ENCODE measurements at regions not wholly inside any gene's neighbourhood (a gene's known extent, or its start where the extent isn't known, plus 50 kb on each side); places are given as distances from the start of the nearest gene placed in this dataset.
A peak's percentile ranks its signal among the peaks of the same experiment; 100 is the strongest.

DNA sequence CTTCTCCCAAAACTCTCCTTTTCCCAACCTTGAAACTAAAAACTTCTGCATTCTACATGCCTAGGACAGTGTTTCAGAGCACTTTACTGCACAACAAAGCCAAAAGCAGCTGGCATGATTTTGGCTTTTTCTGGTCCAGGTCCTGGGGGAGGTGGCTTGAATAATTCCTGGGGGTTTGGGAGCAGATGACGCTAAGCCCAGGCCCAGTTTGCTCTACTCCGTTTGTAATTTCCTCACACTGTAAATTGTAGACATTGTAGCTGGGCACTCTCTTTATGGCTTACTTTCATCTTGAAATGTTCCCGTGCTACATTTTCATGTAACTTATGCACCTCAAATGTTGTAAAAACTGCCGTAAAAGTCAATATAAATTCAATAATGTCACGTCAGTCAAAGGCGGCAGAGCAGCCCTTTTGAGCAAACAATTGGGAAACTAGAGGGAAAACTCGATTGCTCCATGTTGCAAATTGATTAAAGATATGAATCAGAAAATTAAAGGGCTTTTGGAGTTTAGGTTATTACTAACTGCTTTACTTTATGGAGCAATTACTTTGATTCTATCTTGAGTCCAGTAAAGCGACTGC, 373.2 kb upstream of the SLC14A2 start:
- FAIRE-seq (no peak), DNase-seq (ENCODE audit: low read depth, low spot score) (no peak)
- Histone ChIP-seq H2AFZ (ENCODE audit: control insufficient read depth, low read length) (no peak overlapping the region), H3K79me2 (ENCODE audit: control insufficient read depth, insufficient read depth, low read length) (no peaks in the 10 kb centered on the region), H3K27me3 (ENCODE audit: control insufficient read depth, extremely low read depth, insufficient read depth, low read length) (no peaks in the 10 kb centered on the region), H3K36me3 (ENCODE audit: control insufficient read depth in 2 of 2, extremely low read depth in 1 of 2, insufficient read depth in 2 of 2, low read length in 2 of 2) (no peaks in the 10 kb centered on the region), H3K9ac (ENCODE audit: control insufficient read depth, extremely low read depth, insufficient read depth, low read length) (no peak overlapping the region), H3K4me2 (ENCODE audit: control insufficient read depth, extremely low read depth, insufficient read depth, low read depth, low read length) (no peak overlapping the region), H3K4me1 (ENCODE audit: control insufficient read depth, extremely low read depth, insufficient read depth, low read length) (peaks cover 8% of the 10 kb centered on the region), H4K20me1 (ENCODE audit: control insufficient read depth, extremely low read depth, insufficient read depth, low read length) (no peaks in the 10 kb centered on the region), H3K9me1 (ENCODE audit: control insufficient read depth, extremely low read depth, insufficient read depth, low read length) (no peaks in the 10 kb centered on the region), H3K9me3 (ENCODE audit: control insufficient read depth, low read depth, low read length) (no peaks in the 10 kb centered on the region), H3K4me3 (ENCODE audit: control insufficient read depth in 2 of 3, extremely low read depth in 1 of 3, insufficient read depth in 2 of 3, low read depth in 1 of 3, low read length in 3 of 3) (no peak overlapping the region), H3K27ac (ENCODE audit: control insufficient read depth, insufficient read depth, low read length) (no peak overlapping the region)
- TF ChIP-seq, protein P1, sequence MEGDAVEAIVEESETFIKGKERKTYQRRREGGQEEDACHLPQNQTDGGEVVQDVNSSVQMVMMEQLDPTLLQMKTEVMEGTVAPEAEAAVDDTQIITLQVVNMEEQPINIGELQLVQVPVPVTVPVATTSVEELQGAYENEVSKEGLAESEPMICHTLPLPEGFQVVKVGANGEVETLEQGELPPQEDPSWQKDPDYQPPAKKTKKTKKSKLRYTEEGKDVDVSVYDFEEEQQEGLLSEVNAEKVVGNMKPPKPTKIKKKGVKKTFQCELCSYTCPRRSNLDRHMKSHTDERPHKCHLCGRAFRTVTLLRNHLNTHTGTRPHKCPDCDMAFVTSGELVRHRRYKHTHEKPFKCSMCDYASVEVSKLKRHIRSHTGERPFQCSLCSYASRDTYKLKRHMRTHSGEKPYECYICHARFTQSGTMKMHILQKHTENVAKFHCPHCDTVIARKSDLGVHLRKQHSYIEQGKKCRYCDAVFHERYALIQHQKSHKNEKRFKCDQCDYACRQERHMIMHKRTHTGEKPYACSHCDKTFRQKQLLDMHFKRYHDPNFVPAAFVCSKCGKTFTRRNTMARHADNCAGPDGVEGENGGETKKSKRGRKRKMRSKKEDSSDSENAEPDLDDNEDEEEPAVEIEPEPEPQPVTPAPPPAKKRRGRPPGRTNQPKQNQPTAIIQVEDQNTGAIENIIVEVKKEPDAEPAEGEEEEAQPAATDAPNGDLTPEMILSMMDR (optimal IDR thresholded peaks at IDR 0.05 in 1 of 3, IDR thresholded peaks at IDR 0.05 in 1 of 3, conservative IDR thresholded peaks at IDR 0.05 in 1 of 3; ENCODE audit: extremely low read depth in 1 of 3, insufficient read depth in 2 of 3, low read length in 3 of 3), result no peak
- TF ChIP-seq EZH2 (IDR thresholded peaks at IDR 0.05; ENCODE audit: low read length), result no peak
- dilution Hi-C loops (cut with MboI; ENCODE audit: extremely low pct_ligation_motif_present, low sequenced_read_pairs), result no loop called here

DNA sequence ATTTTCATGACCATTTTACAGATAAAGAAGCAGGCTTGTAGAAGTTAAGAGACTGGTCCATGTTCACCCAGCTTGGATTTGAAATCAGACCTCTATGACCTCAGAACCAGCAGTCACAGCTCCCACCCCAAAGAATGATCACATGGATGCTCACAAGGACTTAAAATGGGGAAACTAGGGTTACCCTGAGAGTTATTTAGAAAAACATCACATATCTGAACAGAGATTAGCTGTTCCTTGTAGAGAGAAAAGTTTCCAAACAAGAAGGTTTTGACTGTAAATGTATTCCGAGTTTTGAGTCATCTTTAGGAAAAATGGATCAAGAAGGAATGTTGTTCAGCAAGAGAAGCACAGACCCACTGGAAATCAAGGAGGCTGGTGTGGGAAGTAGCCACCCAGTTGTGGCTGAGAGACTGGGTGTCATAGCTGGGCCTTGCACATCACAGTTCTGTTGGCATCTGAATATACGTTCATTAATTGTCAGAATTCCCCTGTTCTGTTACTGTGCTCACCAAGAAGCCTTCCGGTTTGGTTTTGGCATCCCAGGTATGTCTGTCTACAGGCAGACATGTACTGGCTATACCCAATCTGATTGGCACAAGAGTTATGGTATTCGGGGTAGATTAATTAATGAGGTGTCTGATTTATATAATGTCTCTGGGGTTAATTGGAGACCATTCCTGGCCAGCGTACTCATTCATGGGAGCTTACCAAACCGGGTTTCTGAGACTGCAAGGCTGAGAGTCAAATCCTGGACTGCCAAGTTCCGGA, 371.8 kb upstream of the SLC14A2 start:
- Histone ChIP-seq H3K4me1 (ENCODE audit: control insufficient read depth, extremely low read depth, insufficient read depth, low read length) (peaks cover 14% of the 10 kb centered on the region), H3K9me3 (ENCODE audit: control insufficient read depth, low read depth, low read length) (no peaks in the 10 kb centered on the region), H2AFZ (ENCODE audit: control insufficient read depth, low read length) (peak overlapping the region; percentile 22), H3K9me1 (ENCODE audit: control insufficient read depth, extremely low read depth, insufficient read depth, low read length) (no peaks in the 10 kb centered on the region), H3K36me3 (ENCODE audit: control insufficient read depth in 2 of 2, extremely low read depth in 1 of 2, insufficient read depth in 2 of 2, low read length in 2 of 2) (no peaks in the 10 kb centered on the region), H3K4me2 (ENCODE audit: control insufficient read depth, extremely low read depth, insufficient read depth, low read depth, low read length) (no peak overlapping the region), H3K79me2 (ENCODE audit: control insufficient read depth, insufficient read depth, low read length) (no peaks in the 10 kb centered on the region), H3K9ac (ENCODE audit: control insufficient read depth, extremely low read depth, insufficient read depth, low read length) (no peak overlapping the region), H3K4me3 (ENCODE audit: control insufficient read depth in 2 of 3, extremely low read depth in 1 of 3, insufficient read depth in 2 of 3, low read depth in 1 of 3, low read length in 3 of 3) (no peak overlapping the region), H4K20me1 (ENCODE audit: control insufficient read depth, extremely low read depth, insufficient read depth, low read length) (no peaks in the 10 kb centered on the region), H3K27ac (ENCODE audit: control insufficient read depth, insufficient read depth, low read length) (no peak overlapping the region), H3K27me3 (ENCODE audit: control insufficient read depth, extremely low read depth, insufficient read depth, low read length) (no peaks in the 10 kb centered on the region)
- TF ChIP-seq, protein P1 (optimal IDR thresholded peaks at IDR 0.05 in 1 of 3, IDR thresholded peaks at IDR 0.05 in 1 of 3, conservative IDR thresholded peaks at IDR 0.05 in 1 of 3; ENCODE audit: extremely low read depth in 1 of 3, insufficient read depth in 2 of 3, low read length in 3 of 3), result no peak
- no peak for TF ChIP-seq EZH2 (IDR thresholded peaks at IDR 0.05; ENCODE audit: low read length)
- dilution Hi-C loops (cut with MboI; ENCODE audit: extremely low pct_ligation_motif_present, low sequenced_read_pairs), result no loop called here
- DNase-seq (ENCODE audit: low read depth, low spot score) (no peak), FAIRE-seq (peak; percentile 26)
